ENCODE measurements at regions not wholly inside any gene's neighbourhood (a gene's known extent, or its start where the extent isn't known, plus 50 kb on each side); places are given as distances from the start of the nearest gene placed in this dataset.
"Not testable (repeated sequence)": the region's sequence is repeated elsewhere in the genome, so short reads cannot be mapped to it uniquely, and the experiment has no call there.

- no peak for TF ChIP-seq CTCF (conservative IDR thresholded peaks at IDR 0.05; ENCODE audit: low read length)
- no peak overlapping the region for H3K4me3 ChIP-seq (ENCODE audit: low read length)
- DNase-seq (ENCODE audit: low read depth): no peak
Measured at GRCh38 chr2:234156326-234156725, 105.8 kb downstream of the SPP2 start.

GRCh38 chr2:234152835-234153234 is 102.3 kb downstream of the SPP2 start:
- H3K4me3 ChIP-seq (ENCODE audit: low read length): not testable (repeated sequence)

GRCh38 chr2:234147335-234147861 is 96.9 kb downstream of the SPP2 start:
- TF ChIP-seq CTCF (conservative IDR thresholded peaks at IDR 0.05; ENCODE audit: low read length): no peak
- no peak overlapping the region for H3K4me3 ChIP-seq (ENCODE audit: low read length)
- no peak for DNase-seq (ENCODE audit: low read depth)

More at GRCh38 chr2:234152835-234153234, 102.3 kb downstream of the SPP2 start:
- DNase-seq (ENCODE audit: low read depth): not testable (repeated sequence)

- no peak overlapping the region for H3K4me3 ChIP-seq (ENCODE audit: low read length)
- peak; percentile 17; the same call in 1 of the 2 replicates for TF ChIP-seq CTCF (conservative IDR thresholded peaks at IDR 0.05; ENCODE audit: low read length)
- peak; percentile 94 for DNase-seq (ENCODE audit: low read depth)
Measured at GRCh38 chr2:234146087-234146826, 95.8 kb downstream of the SPP2 start.

GRCh38 chr2:234145511-234145910 is 95.0 kb downstream of the SPP2 start:
- no peak for TF ChIP-seq CTCF (conservative IDR thresholded peaks at IDR 0.05; ENCODE audit: low read length)
- no peak overlapping the region for H3K4me3 ChIP-seq (ENCODE audit: low read length)
- DNase-seq (ENCODE audit: low read depth): peak; percentile 60

- no peak for TF ChIP-seq CTCF (conservative IDR thresholded peaks at IDR 0.05; ENCODE audit: low read length)
- DNase-seq (ENCODE audit: low read depth): no peak
- H3K4me3 ChIP-seq (ENCODE audit: low read length): no peak overlapping the region
Measured at GRCh38 chr2:234145057-234145456, 94.6 kb downstream of the SPP2 start.

- H3K4me3 ChIP-seq (ENCODE audit: low read length): no peak overlapping the region
- DNase-seq (ENCODE audit: low read depth): no peak
- TF ChIP-seq CTCF (conservative IDR thresholded peaks at IDR 0.05; ENCODE audit: low read length): no peak
Measured at GRCh38 chr2:234143896-234144295, 93.4 kb downstream of the SPP2 start.

All from AG10803 (cell line).